ENCODE measurements at regions not wholly inside any gene's neighbourhood (a gene's known extent, or its start where the extent isn't known, plus 50 kb on each side); places are given as distances from the start of the nearest gene placed in this dataset.
A peak's percentile ranks its signal among the peaks of the same experiment; 100 is the strongest.

DNA sequence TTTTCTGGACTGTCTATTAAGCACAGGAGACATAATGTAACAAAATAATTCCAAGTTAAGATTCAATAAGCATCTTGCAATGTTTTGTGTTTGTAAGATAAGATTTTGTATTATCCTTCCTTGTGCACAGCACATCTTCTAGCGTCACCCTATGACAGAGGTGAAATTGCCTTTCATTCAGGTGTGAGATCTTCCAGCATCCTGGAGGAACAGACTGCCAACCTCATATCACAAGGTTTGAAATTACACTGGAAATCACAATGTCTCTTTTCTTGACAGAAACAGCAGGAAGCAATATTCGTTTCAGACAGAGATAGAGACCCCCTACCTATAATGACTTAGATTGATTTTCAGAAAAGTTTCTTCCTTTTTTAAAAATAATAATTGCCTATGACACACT, 668.6 kb downstream of the GABRG1 start:
- TF ChIP-seq TAF1 (IDR thresholded peaks at IDR 0.05; ENCODE audit: low read depth) (no peak), TCF12 (IDR thresholded peaks at IDR 0.05; ENCODE audit: low read depth) (no peak), MAX (IDR thresholded peaks at IDR 0.05) (no peak), RAD21 (IDR thresholded peaks at IDR 0.05; ENCODE audit: low read depth) (no peak), CREB1 (IDR thresholded peaks at IDR 0.05; ENCODE audit: low read depth) (no peak), ZBTB7A (IDR thresholded peaks at IDR 0.05; ENCODE audit: low read depth) (no peak), CEBPB (IDR thresholded peaks at IDR 0.05) (no peak), NFIC (IDR thresholded peaks at IDR 0.05) (no peak), FOXM1 (IDR thresholded peaks at IDR 0.05; ENCODE audit: borderline replicate concordance, low read depth) (no peak), YY1 (IDR thresholded peaks at IDR 0.05; ENCODE audit: low read depth) (no peak)
- TF ChIP-seq, protein P1, sequence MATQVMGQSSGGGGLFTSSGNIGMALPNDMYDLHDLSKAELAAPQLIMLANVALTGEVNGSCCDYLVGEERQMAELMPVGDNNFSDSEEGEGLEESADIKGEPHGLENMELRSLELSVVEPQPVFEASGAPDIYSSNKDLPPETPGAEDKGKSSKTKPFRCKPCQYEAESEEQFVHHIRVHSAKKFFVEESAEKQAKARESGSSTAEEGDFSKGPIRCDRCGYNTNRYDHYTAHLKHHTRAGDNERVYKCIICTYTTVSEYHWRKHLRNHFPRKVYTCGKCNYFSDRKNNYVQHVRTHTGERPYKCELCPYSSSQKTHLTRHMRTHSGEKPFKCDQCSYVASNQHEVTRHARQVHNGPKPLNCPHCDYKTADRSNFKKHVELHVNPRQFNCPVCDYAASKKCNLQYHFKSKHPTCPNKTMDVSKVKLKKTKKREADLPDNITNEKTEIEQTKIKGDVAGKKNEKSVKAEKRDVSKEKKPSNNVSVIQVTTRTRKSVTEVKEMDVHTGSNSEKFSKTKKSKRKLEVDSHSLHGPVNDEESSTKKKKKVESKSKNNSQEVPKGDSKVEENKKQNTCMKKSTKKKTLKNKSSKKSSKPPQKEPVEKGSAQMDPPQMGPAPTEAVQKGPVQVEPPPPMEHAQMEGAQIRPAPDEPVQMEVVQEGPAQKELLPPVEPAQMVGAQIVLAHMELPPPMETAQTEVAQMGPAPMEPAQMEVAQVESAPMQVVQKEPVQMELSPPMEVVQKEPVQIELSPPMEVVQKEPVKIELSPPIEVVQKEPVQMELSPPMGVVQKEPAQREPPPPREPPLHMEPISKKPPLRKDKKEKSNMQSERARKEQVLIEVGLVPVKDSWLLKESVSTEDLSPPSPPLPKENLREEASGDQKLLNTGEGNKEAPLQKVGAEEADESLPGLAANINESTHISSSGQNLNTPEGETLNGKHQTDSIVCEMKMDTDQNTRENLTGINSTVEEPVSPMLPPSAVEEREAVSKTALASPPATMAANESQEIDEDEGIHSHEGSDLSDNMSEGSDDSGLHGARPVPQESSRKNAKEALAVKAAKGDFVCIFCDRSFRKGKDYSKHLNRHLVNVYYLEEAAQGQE (IDR thresholded peaks at IDR 0.05; ENCODE audit: low read depth), result no peak
- TF ChIP-seq, protein P2, sequence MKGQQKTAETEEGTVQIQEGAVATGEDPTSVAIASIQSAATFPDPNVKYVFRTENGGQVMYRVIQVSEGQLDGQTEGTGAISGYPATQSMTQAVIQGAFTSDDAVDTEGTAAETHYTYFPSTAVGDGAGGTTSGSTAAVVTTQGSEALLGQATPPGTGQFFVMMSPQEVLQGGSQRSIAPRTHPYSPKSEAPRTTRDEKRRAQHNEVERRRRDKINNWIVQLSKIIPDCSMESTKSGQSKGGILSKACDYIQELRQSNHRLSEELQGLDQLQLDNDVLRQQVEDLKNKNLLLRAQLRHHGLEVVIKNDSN (IDR thresholded peaks at IDR 0.05), result no peak

DNA sequence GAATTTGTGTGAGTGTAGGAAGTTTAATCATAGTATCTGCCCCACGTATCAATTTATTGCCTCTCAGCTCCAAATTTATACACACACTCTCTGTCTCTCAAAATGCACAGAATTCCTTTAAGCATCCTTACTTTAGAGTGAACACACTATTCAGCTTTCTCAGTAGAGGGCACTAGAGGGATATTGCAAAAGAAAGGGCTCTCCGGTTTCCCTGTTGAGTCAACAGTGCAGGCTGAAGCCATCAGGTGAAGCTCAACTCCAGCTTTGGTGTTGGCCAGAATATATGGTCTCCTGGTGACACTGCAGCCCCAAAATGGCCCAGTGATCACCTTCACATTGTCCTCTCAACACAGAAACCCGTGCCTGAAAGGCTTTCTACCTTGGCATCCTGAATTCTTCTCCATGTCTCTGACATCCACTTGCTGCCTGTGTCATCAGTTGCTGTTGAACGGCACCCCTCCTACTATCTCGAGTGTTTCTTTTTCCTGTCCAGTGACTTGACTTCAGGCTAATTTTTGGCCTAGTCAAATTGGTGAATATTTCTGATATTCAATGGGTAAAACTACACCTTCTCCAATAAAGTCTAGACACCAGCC, 670.5 kb downstream of the GABRG1 start:
- peak; percentile 81 for TF ChIP-seq RAD21 (IDR thresholded peaks at IDR 0.05; ENCODE audit: low read depth)
- TF ChIP-seq EP300 (IDR thresholded peaks at IDR 0.05; ENCODE audit: borderline replicate concordance), result no peak

- TF ChIP-seq EP300 (IDR thresholded peaks at IDR 0.05; ENCODE audit: borderline replicate concordance) (no peak), RAD21 (IDR thresholded peaks at IDR 0.05; ENCODE audit: low read depth) (peak; percentile 59)
Measured at GRCh38 chr4:45442466-45442865, 681.4 kb downstream of the GABRG1 start.

DNA sequence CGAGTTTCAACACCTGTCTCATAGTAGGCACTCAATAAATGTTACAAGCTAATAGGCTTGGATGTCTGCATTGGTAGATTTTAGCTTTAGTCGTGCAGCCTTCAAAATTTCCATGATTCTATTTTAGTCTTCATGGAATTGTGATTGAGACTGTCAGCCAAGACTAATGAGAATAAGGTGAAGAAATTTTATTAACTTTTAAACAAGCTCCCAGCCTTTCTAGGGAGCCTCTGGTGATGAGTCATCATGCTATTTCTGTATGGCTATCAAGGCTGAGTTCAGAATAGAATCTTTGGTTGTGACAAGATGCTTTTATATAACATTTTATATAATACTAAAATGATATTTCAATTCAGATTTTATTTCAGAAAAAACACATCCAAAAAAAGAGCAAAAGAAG, 685.8 kb downstream of the GABRG1 start:
- TF ChIP-seq TEAD4 (IDR thresholded peaks at IDR 0.05) (no peak), CEBPB (IDR thresholded peaks at IDR 0.05) (no peak), CREB1 (IDR thresholded peaks at IDR 0.05; ENCODE audit: low read depth) (no peak), MAX (IDR thresholded peaks at IDR 0.05) (no peak), RAD21 (IDR thresholded peaks at IDR 0.05; ENCODE audit: low read depth) (no peak), TCF12 (IDR thresholded peaks at IDR 0.05; ENCODE audit: low read depth) (no peak), FOXM1 (IDR thresholded peaks at IDR 0.05; ENCODE audit: borderline replicate concordance, low read depth) (no peak), EGR1 (IDR thresholded peaks at IDR 0.05) (no peak)
- TF ChIP-seq, protein P2 (IDR thresholded peaks at IDR 0.05), result no peak

GRCh38 chr4:45437381-45437780, 686.5 kb downstream of the GABRG1 start:
- TF ChIP-seq TAF1 (IDR thresholded peaks at IDR 0.05; ENCODE audit: low read depth) (no peak), CREB1 (IDR thresholded peaks at IDR 0.05; ENCODE audit: low read depth) (no peak), ZBTB7A (IDR thresholded peaks at IDR 0.05; ENCODE audit: low read depth) (no peak), TCF12 (IDR thresholded peaks at IDR 0.05; ENCODE audit: low read depth) (no peak), YY1 (IDR thresholded peaks at IDR 0.05; ENCODE audit: low read depth) (no peak), NFIC (IDR thresholded peaks at IDR 0.05) (no peak), RAD21 (IDR thresholded peaks at IDR 0.05; ENCODE audit: low read depth) (no peak), EP300 (IDR thresholded peaks at IDR 0.05; ENCODE audit: borderline replicate concordance) (no peak)
- TF ChIP-seq, protein P1 (IDR thresholded peaks at IDR 0.05; ENCODE audit: low read depth), result no peak

GRCh38 chr4:45425135-45425534, 698.7 kb downstream of the GABRG1 start:
- TF ChIP-seq YY1 (IDR thresholded peaks at IDR 0.05; ENCODE audit: low read depth) (no peak), EP300 (IDR thresholded peaks at IDR 0.05; ENCODE audit: borderline replicate concordance) (no peak), CEBPB (IDR thresholded peaks at IDR 0.05) (no peak), MAX (IDR thresholded peaks at IDR 0.05) (no peak), NFIC (IDR thresholded peaks at IDR 0.05) (no peak), CREB1 (IDR thresholded peaks at IDR 0.05; ENCODE audit: low read depth) (no peak), TCF12 (IDR thresholded peaks at IDR 0.05; ENCODE audit: low read depth) (no peak), ZBTB7A (IDR thresholded peaks at IDR 0.05; ENCODE audit: low read depth) (no peak), FOXM1 (IDR thresholded peaks at IDR 0.05; ENCODE audit: borderline replicate concordance, low read depth) (no peak), EGR1 (IDR thresholded peaks at IDR 0.05) (no peak), TAF1 (IDR thresholded peaks at IDR 0.05; ENCODE audit: low read depth) (no peak), TEAD4 (IDR thresholded peaks at IDR 0.05) (no peak), RAD21 (IDR thresholded peaks at IDR 0.05; ENCODE audit: low read depth) (no peak)
- TF ChIP-seq, protein P2 (IDR thresholded peaks at IDR 0.05), result no peak
- TF ChIP-seq, protein P1 (IDR thresholded peaks at IDR 0.05; ENCODE audit: low read depth), result no peak

Data from Ishikawa (cell line).